ENCODE measurements at regions not wholly inside any gene's neighbourhood (a gene's known extent, or its start where the extent isn't known, plus 50 kb on each side); places are given as distances from the start of the nearest gene placed in this dataset.
"Not testable (repeated sequence)": the region's sequence is repeated elsewhere in the genome, so short reads cannot be mapped to it uniquely, and the experiment has no call there.

DNA sequence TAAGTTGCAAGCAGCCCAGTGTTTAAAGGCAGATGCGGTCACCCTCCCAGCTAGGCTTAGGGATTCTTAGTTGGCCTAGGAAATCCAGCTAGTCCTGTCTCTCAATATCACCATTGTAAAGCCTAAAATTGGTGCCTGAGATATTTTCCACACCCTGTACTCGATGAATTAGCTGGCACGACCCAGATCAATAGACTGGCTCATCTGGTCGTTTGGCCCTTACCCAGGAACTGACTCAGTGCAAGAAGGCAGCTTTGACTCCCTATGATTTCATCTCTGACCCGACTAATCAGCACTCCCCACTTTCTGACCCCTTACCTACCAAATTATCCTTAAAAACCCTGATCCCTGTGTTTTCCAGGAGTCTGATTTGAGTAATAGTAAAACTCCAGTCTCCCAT is 384.9 kb upstream of the SLC7A11 start:
- TF ChIP-seq, protein P1, sequence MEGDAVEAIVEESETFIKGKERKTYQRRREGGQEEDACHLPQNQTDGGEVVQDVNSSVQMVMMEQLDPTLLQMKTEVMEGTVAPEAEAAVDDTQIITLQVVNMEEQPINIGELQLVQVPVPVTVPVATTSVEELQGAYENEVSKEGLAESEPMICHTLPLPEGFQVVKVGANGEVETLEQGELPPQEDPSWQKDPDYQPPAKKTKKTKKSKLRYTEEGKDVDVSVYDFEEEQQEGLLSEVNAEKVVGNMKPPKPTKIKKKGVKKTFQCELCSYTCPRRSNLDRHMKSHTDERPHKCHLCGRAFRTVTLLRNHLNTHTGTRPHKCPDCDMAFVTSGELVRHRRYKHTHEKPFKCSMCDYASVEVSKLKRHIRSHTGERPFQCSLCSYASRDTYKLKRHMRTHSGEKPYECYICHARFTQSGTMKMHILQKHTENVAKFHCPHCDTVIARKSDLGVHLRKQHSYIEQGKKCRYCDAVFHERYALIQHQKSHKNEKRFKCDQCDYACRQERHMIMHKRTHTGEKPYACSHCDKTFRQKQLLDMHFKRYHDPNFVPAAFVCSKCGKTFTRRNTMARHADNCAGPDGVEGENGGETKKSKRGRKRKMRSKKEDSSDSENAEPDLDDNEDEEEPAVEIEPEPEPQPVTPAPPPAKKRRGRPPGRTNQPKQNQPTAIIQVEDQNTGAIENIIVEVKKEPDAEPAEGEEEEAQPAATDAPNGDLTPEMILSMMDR (IDR thresholded peaks at IDR 0.05), result no peak
- intact Hi-C loops (cut with DNase I; ENCODE audit: low total_unique reads), result no loop called here
- Histone ChIP-seq H3K27me3 (no peaks in the 10 kb centered on the region), H3K27ac (no peak overlapping the region), H3K4me1 (no peaks in the 10 kb centered on the region), H3K4me3 (no peak overlapping the region), H3K36me3 (no peaks in the 10 kb centered on the region), H3K9me3 (no peaks in the 10 kb centered on the region)
- DNase-seq, result no peak

DNA sequence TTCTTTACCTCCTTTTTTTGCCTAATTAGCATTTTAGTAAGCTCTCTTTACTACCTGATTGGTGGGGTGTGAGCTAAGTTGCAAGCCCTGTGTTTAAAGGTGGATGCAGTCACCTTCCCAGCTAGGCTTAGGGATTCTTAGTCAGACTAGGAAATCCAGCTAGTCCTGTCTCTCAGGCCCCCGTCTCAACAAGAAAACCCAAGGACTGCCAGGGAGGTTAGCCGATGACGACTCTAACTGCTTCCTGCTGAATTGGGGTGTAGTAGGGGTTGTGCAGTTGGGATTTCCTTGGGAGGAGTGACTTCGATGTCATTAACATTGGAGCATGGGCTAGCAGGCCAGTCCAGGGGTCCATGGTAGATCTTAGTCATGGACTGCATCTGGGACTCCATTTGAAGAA is 380.2 kb upstream of the SLC7A11 start:
- intact Hi-C loops (cut with DNase I; ENCODE audit: low total_unique reads); H3K9me3 ChIP-seq; H3K27ac ChIP-seq; H3K4me3 ChIP-seq; H3K36me3 ChIP-seq; H3K27me3 ChIP-seq; DNase-seq; H3K4me1 ChIP-seq: not testable (repeated sequence)

DNA sequence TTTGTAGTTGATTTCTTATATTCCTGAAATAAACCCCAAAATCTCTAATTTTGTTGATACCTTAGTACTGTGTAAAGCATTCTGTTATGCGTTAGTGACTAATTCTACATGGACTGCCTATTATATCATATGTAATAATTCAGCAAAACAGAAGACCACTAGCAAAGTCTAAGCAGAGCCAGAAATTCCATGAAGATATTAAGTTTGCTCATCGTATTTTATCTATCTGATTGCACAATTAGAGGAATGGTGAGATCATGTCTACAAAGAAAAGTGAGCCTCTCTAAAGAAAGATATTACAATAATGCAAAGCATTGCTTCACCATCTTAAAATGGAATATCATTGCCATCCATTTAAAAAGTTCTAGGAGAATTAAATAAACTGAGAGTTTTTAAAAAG is 374.6 kb upstream of the SLC7A11 start:
- peaks cover 0 to 7% of the 10 kb centered on the region in 2 donors for H3K9me3 ChIP-seq
- TF ChIP-seq POLR2A (IDR thresholded peaks at IDR 0.05), result no peak
- TF ChIP-seq, protein P1 (IDR thresholded peaks at IDR 0.05), result no peak
- intact Hi-C loops (cut with DNase I; ENCODE audit: low total_unique reads), result no loop called here
- H3K27me3 ChIP-seq, result no peaks in the 10 kb centered on the region
- H3K36me3 ChIP-seq, result no peaks in the 10 kb centered on the region
- no peak overlapping the region for H3K27ac ChIP-seq
- no peak for DNase-seq
- H3K4me3 ChIP-seq, result no peak overlapping the region
- H3K4me1 ChIP-seq, result no peaks in the 10 kb centered on the region

DNA sequence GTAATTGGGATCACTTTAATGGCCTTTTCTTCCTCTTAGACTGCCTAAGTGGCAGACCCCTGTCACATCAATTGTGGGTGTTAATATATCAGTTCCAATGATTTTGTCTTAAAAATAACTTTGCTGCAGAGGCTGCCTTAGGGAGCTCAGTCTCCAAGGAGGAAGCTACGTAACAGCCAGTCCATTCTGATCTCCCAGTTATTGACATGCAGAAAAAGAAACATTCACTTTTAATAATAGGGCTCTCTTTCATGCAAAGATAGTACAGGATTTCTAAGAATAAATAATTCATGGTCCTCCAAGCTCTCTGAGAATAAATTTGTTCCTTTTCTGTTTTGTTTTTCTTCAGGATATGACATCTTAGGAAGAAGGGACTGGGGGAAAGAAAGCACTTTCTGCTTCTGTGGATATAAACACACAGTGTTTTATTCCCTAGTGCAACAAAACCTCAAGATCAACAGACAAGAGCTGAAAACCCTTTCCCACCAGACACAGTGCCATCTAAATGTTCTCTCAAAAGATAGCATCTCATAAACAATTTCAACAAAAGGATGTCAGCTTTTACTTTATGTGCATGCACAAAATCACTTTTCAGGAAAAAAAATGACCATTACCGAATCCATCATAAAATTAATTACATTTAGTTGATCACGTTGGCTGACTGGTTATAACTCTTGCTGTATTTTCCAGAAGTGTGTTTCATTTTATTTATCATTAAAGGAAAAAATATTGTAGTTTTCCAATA is 372.4 kb upstream of the SLC7A11 start:
- intact Hi-C loops (cut with DNase I; ENCODE audit: low total_unique reads), result no loop called here
- TF ChIP-seq, protein P1 (IDR thresholded peaks at IDR 0.05), result no peak
- Histone ChIP-seq H3K9me3 (peaks cover 0 to 7% of the 10 kb centered on the region in 2 donors), H3K27ac (no peak overlapping the region), H3K27me3 (no peaks in the 10 kb centered on the region), H3K36me3 (no peaks in the 10 kb centered on the region), H3K4me1 (no peaks in the 10 kb centered on the region), H3K4me3 (no peak overlapping the region)
- DNase-seq, result no peak

DNA sequence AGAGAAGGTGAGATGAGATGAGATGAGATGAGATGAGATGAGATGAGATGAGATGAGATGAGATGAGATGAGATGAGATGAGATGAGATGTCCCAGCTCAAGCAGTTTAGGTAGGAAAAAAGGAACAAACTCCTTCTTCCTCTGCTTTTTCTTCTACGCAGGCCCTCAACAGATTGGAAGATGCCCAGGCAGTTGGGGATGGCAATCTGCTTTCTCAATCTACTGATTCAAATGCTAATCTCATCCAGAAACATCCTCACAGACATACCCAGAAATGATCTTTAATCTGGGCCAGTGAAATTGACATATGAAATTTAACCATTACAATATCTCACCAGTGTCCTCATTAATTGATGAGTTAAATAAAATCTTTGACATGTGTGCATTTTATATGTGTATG is 370.3 kb upstream of the SLC7A11 start:
- H3K27ac ChIP-seq, result no peak overlapping the region
- no peaks in the 10 kb centered on the region for H3K36me3 ChIP-seq
- no peaks in the 10 kb centered on the region for H3K4me1 ChIP-seq
- no peaks in the 10 kb centered on the region for H3K27me3 ChIP-seq
- intact Hi-C loops (cut with DNase I; ENCODE audit: low total_unique reads), result no loop called here
- no peak for DNase-seq
- TF ChIP-seq, protein P1 (IDR thresholded peaks at IDR 0.05), result no peak
- TF ChIP-seq POLR2A (IDR thresholded peaks at IDR 0.05), result no peak
- no peak overlapping the region for H3K4me3 ChIP-seq
- H3K9me3 ChIP-seq, result no peaks in the 10 kb centered on the region

DNA sequence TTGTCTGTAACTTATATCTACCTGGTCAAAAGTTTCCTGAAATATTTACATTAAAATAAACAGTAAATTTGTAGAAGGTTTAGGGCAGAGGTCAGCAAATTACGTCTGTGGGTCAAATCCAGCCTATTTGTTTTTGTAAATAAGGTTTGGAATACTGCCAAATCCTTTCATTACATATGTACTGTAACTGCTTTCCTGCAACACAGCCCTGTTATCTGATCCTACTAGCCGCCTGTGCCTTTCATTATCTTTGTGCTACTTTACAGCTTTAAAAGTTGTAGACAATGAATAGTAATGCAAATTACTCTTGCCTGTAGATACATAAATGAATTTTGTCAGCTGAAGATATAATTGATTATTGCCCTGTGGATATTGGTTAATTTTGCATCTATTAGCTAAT is 369.6 kb upstream of the SLC7A11 start:
- H3K27me3 ChIP-seq, result no peaks in the 10 kb centered on the region
- H3K4me3 ChIP-seq, result no peak overlapping the region
- no peak for DNase-seq
- H3K9me3 ChIP-seq, result no peaks in the 10 kb centered on the region
- TF ChIP-seq POLR2A (IDR thresholded peaks at IDR 0.05), result no peak
- TF ChIP-seq, protein P1 (IDR thresholded peaks at IDR 0.05), result no peak
- H3K4me1 ChIP-seq, result no peaks in the 10 kb centered on the region
- H3K27ac ChIP-seq, result no peak overlapping the region
- intact Hi-C loops (cut with DNase I; ENCODE audit: low total_unique reads), result no loop called here
- H3K36me3 ChIP-seq, result no peaks in the 10 kb centered on the region

Measured in uterus (tissue), 3 donors.